ENCODE measurements at regions not wholly inside any gene's neighbourhood (a gene's known extent, or its start where the extent isn't known, plus 50 kb on each side); places are given as distances from the start of the nearest gene placed in this dataset.

DNA sequence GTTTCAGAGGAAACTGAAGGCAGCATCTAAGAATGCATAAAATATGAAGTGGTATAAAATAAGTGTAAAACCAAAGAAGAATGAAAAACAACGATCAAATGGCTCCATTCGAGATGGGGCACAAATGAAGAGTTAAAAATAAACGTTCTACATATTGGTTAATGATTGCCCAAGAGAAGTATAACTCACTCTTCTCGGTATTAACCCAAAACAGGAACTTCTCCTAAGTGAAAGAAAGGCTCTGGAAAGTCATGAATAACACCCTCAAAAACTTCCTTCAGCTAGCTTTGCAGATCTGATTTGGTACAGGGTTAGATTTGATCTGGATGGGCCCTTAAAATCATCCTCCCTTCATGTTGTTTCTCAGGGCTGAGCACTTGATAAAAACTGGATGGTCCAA lies 94.3 kb upstream of the ADO start:
- Histone ChIP-seq H2AFZ (ENCODE audit: low read length) (no peak overlapping the region), H3K36me3 (ENCODE audit: insufficient read depth, low read length) (no peaks in the 10 kb centered on the region), H3K9me3 (ENCODE audit: low read depth, low read length) (no peaks in the 10 kb centered on the region), H4K20me1 (ENCODE audit: insufficient read depth, low read length) (no peaks in the 10 kb centered on the region), H3K4me2 (ENCODE audit: insufficient read depth, low read length) (no peak overlapping the region), H3K79me2 (ENCODE audit: insufficient read depth, low read length) (no peaks in the 10 kb centered on the region), H3K4me1 (ENCODE audit: insufficient read depth, low read length) (no peaks in the 10 kb centered on the region), H3K27me3 (ENCODE audit: insufficient read depth, low read length) (peaks cover 13% of the 10 kb centered on the region), H3K4me3 (ENCODE audit: insufficient read depth, low read length) (no peak overlapping the region), H3K27ac (ENCODE audit: low read depth, low read length) (no peak overlapping the region)
- DNase-seq (ENCODE audit: insufficient read length, low spot score, missing footprints), result no peak
- TF ChIP-seq, protein P1, sequence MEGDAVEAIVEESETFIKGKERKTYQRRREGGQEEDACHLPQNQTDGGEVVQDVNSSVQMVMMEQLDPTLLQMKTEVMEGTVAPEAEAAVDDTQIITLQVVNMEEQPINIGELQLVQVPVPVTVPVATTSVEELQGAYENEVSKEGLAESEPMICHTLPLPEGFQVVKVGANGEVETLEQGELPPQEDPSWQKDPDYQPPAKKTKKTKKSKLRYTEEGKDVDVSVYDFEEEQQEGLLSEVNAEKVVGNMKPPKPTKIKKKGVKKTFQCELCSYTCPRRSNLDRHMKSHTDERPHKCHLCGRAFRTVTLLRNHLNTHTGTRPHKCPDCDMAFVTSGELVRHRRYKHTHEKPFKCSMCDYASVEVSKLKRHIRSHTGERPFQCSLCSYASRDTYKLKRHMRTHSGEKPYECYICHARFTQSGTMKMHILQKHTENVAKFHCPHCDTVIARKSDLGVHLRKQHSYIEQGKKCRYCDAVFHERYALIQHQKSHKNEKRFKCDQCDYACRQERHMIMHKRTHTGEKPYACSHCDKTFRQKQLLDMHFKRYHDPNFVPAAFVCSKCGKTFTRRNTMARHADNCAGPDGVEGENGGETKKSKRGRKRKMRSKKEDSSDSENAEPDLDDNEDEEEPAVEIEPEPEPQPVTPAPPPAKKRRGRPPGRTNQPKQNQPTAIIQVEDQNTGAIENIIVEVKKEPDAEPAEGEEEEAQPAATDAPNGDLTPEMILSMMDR (IDR thresholded peaks at IDR 0.05; ENCODE audit: extremely low read depth, low read depth, low read length), result no peak

DNA sequence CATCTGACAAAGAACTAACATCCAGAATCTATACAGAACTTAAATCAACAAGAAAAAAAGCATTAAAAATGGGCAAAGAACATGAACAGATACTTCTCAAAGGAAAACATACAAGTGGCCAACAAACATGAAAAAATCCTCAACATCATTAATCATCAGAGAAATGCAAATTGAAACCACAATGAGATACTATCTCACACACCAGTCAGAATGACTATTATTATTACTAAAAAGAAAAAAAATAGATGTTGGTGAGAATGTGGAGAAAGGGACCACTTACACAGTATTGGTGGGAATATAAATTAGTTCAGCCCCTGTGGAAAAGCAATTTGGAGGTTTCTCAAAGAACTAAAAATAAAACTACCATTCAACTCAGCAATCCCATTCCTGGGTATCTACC lies 89.1 kb upstream of the ADO start:
- Histone ChIP-seq H3K4me3 (ENCODE audit: insufficient read depth, low read length) (no peak overlapping the region), H4K20me1 (ENCODE audit: insufficient read depth, low read length) (no peaks in the 10 kb centered on the region), H3K36me3 (ENCODE audit: insufficient read depth, low read length) (no peaks in the 10 kb centered on the region), H3K4me1 (ENCODE audit: insufficient read depth, low read length) (no peaks in the 10 kb centered on the region), H3K27ac (ENCODE audit: low read depth, low read length) (no peak overlapping the region), H3K27me3 (ENCODE audit: insufficient read depth, low read length) (peaks cover 20% of the 10 kb centered on the region), H3K4me2 (ENCODE audit: insufficient read depth, low read length) (no peak overlapping the region), H3K9me3 (ENCODE audit: low read depth, low read length) (no peaks in the 10 kb centered on the region), H2AFZ (ENCODE audit: low read length) (no peak overlapping the region), H3K79me2 (ENCODE audit: insufficient read depth, low read length) (no peaks in the 10 kb centered on the region)
- TF ChIP-seq, protein P1 (IDR thresholded peaks at IDR 0.05; ENCODE audit: extremely low read depth, low read depth, low read length), result no peak
- DNase-seq (ENCODE audit: insufficient read length, low spot score, missing footprints), result no peak

DNA sequence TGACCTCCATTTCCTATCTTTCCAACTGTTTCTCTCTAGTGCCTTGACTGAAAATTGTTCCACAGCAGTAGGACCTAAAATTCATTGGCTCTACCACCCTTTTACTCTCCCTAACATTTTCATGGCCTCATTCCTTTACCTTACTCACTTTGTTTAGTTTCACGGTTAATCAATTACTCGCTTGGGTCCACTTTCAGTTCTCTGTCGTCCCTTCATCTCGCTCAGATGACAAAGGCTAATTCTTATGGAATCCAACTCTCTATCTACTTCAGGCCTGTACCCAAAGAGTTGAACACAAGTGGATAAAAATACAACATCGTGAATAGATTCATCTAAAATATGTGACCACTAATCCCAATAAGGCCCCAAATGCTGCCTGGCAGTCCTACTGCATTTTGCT lies 85.9 kb upstream of the ADO start:
- H3K4me3 ChIP-seq (ENCODE audit: insufficient read depth, low read length), result no peak overlapping the region
- H2AFZ ChIP-seq (ENCODE audit: low read length), result no peak overlapping the region
- H3K27me3 ChIP-seq (ENCODE audit: insufficient read depth, low read length), result peaks cover 28% of the 10 kb centered on the region
- TF ChIP-seq, protein P1 (IDR thresholded peaks at IDR 0.05; ENCODE audit: extremely low read depth, low read depth, low read length), result no peak
- H3K27ac ChIP-seq (ENCODE audit: low read depth, low read length), result no peak overlapping the region
- H3K4me2 ChIP-seq (ENCODE audit: insufficient read depth, low read length), result no peak overlapping the region
- no peak for DNase-seq (ENCODE audit: insufficient read length, low spot score, missing footprints)
- no peaks in the 10 kb centered on the region for H3K9me3 ChIP-seq (ENCODE audit: low read depth, low read length)
- no peaks in the 10 kb centered on the region for H3K4me1 ChIP-seq (ENCODE audit: insufficient read depth, low read length)
- no peaks in the 10 kb centered on the region for H3K36me3 ChIP-seq (ENCODE audit: insufficient read depth, low read length)
- H3K79me2 ChIP-seq (ENCODE audit: insufficient read depth, low read length), result no peaks in the 10 kb centered on the region
- H4K20me1 ChIP-seq (ENCODE audit: insufficient read depth, low read length), result no peaks in the 10 kb centered on the region

DNA sequence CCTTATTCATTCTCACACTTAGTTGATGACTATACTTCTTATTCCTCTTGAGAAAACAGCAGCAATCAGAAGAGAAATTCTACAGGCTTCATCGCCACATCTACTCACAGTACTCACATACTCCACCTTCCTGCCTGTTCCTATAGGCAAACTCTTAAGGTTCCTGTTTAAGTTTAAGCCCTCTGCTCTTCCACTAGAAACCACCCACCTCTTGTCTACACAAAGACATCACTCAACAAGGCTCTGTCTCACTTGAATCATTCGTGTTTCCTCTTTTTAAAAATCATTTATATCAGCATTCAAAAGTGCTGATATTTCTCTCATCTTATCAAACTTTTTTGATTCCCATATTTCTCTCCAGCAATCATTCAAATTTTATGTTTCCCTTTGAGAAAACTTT lies 85.5 kb upstream of the ADO start:
- Histone ChIP-seq H3K27me3 (ENCODE audit: insufficient read depth, low read length) (peaks cover 32% of the 10 kb centered on the region), H3K9me3 (ENCODE audit: low read depth, low read length) (no peaks in the 10 kb centered on the region), H2AFZ (ENCODE audit: low read length) (no peak overlapping the region), H3K79me2 (ENCODE audit: insufficient read depth, low read length) (no peaks in the 10 kb centered on the region), H3K4me1 (ENCODE audit: insufficient read depth, low read length) (no peaks in the 10 kb centered on the region), H3K27ac (ENCODE audit: low read depth, low read length) (no peak overlapping the region), H3K36me3 (ENCODE audit: insufficient read depth, low read length) (no peaks in the 10 kb centered on the region), H4K20me1 (ENCODE audit: insufficient read depth, low read length) (no peaks in the 10 kb centered on the region), H3K4me2 (ENCODE audit: insufficient read depth, low read length) (no peak overlapping the region), H3K4me3 (ENCODE audit: insufficient read depth, low read length) (no peak overlapping the region)
- TF ChIP-seq, protein P1 (IDR thresholded peaks at IDR 0.05; ENCODE audit: extremely low read depth, low read depth, low read length), result no peak
- DNase-seq (ENCODE audit: insufficient read length, low spot score, missing footprints), result no peak
